ENCODE measurements at regions not wholly inside any gene's neighbourhood (a gene's known extent, or its start where the extent isn't known, plus 50 kb on each side); places are given as distances from the start of the nearest gene placed in this dataset.

GRCh38 chr15:46773016-46773415 is 944.3 kb upstream of the SEMA6D start:
- no peak for TF ChIP-seq TEAD4 (IDR thresholded peaks at IDR 0.05)
- no peak for TF ChIP-seq MAX (IDR thresholded peaks at IDR 0.05)
- no peak for TF ChIP-seq NFIC (IDR thresholded peaks at IDR 0.05)
- no peak for TF ChIP-seq CREB1 (IDR thresholded peaks at IDR 0.05; ENCODE audit: low read depth)
- TF ChIP-seq ZBTB7A (IDR thresholded peaks at IDR 0.05; ENCODE audit: low read depth): no peak
- no peak for TF ChIP-seq USF1 (IDR thresholded peaks at IDR 0.05)
- no peak for TF ChIP-seq RAD21 (IDR thresholded peaks at IDR 0.05; ENCODE audit: low read depth)
- TF ChIP-seq REST (IDR thresholded peaks at IDR 0.05; ENCODE audit: low read depth): no peak
- TF ChIP-seq EGR1 (IDR thresholded peaks at IDR 0.05): no peak
- TF ChIP-seq CEBPB (IDR thresholded peaks at IDR 0.05): no peak
- no peak for TF ChIP-seq TAF1 (IDR thresholded peaks at IDR 0.05; ENCODE audit: low read depth)
